AG09309 (cell line): ENCODE measurements at regions not wholly inside any gene's neighbourhood (a gene's known extent, or its start where the extent isn't known, plus 50 kb on each side); places are given as distances from the start of the nearest gene placed in this dataset.
"Not testable (repeated sequence)": the region's sequence is repeated elsewhere in the genome, so short reads cannot be mapped to it uniquely, and the experiment has no call there.

Source experiments
- DNase-seq: peaks from one replicate; pipeline ENCODE4 v3.0.0-alpha.2; 2010; ENCODE audit warnings: low read depth
- H3K4me3 ChIP-seq: 2 replicates; pipeline ENCODE4 v1.5.1; 2011; ENCODE audit warnings: mild to moderate bottlenecking, low read depth, low read length, moderate library complexity; ENCODE audit not compliant: control insufficient read depth
- TF ChIP-seq, protein P1 (sequence below): IDR thresholded peaks from 2 replicates; pipeline ENCODE4 v1.5.1; 2011; ENCODE audit warnings: mild to moderate bottlenecking, low read depth, low read length, inconsistent platforms; ENCODE audit not compliant: insufficient read depth, control insufficient read depth; ENCODE audit errors: missing control alignments

DNA sequence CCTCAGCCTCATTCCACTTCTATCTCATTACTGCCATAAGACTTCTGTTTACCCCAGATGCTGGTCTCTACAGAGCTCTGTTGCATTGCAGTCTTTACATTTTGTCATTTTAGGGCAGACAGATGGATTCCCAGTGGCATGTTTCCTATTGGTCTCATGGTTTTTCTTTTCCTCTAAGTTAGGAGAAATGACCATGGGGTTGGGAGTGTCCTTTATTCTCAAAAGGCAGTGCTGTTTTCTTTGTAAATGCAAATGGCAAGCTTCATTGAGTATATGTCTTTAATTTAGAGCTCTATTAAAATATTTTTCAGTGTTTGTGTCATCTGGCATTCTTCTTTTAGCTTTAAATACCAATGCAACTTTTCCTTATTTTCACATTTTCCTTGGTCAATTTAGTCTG, 57.0 kb downstream of the MSTN start:
- TF ChIP-seq, protein P1, sequence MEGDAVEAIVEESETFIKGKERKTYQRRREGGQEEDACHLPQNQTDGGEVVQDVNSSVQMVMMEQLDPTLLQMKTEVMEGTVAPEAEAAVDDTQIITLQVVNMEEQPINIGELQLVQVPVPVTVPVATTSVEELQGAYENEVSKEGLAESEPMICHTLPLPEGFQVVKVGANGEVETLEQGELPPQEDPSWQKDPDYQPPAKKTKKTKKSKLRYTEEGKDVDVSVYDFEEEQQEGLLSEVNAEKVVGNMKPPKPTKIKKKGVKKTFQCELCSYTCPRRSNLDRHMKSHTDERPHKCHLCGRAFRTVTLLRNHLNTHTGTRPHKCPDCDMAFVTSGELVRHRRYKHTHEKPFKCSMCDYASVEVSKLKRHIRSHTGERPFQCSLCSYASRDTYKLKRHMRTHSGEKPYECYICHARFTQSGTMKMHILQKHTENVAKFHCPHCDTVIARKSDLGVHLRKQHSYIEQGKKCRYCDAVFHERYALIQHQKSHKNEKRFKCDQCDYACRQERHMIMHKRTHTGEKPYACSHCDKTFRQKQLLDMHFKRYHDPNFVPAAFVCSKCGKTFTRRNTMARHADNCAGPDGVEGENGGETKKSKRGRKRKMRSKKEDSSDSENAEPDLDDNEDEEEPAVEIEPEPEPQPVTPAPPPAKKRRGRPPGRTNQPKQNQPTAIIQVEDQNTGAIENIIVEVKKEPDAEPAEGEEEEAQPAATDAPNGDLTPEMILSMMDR = no peak
- no peak for DNase-seq
- no peak overlapping the region for H3K4me3 ChIP-seq

DNA sequence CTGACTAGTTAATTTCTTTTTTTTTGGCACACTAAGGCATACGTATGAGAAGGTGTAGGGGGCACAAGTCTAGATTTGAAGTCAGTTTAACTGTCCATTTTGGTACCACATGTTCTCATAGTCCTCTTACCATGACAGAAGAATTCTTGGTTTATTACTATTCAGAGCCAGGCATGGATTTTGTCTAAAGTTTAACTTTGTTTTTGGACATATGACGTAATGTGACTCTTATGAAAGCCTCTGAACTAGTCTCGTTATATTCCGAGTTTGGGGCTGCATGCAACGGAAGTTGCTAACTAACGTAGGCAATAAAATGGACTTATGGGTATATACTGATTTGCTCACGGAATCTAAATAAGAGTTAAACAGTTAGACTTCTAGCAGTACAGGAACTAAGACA, 62.9 kb downstream of the MSTN start:
- H3K4me3 ChIP-seq = no peak overlapping the region
- TF ChIP-seq, protein P1 = no peak
- no peak for DNase-seq

- DNase-seq, H3K4me3 ChIP-seq: not testable (repeated sequence)
Measured at GRCh38 chr2:189998665-189999064, 63.9 kb downstream of the MSTN start.

DNA sequence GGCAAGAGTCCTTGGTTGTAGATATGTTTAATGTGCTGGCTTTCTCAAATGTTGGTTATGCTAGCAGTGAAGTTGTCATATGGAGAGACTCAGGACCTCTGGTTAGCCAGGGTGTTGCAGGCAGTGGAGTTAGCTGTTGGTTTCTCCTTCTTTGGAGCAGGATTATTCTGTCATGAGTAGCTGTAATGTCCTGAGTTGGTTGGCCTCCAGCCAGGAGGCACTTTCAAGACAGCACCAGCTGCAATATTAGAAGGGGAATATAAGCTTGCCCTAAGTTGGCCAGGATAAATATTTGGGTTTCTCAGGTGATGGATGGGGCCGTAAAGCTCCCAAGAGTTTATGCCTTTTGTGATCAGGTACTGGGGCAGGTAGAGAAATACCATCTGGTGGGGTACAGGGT, 65.5 kb downstream of the MSTN start:
- H3K4me3 ChIP-seq = no peak overlapping the region
- DNase-seq = no peak
- TF ChIP-seq, protein P1 = no peak

DNA sequence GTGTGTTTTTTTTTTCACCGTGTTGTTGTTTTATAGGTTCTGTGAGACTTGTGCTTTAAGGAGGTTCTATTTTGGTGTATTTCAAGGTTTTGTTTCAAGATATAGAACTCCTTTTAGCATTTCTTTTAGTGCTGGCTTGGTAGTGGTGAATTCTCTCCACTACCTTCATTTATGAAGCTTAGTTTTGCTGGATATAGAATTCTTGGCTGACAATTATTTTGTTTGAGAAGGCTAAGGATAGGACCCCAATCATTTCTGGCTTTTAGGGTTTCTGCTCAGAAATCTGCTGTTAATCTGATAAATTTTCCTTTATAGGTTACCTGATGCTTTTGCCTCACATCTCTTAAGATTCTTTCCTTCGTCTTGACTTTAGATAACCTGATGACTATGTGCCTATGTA, 66.8 kb downstream of the MSTN start:
- DNase-seq = no peak
- no peak overlapping the region for H3K4me3 ChIP-seq
- TF ChIP-seq, protein P1 = no peak

- TF ChIP-seq, protein P1 = peak; percentile 51
- no peak for DNase-seq
- no peak overlapping the region for H3K4me3 ChIP-seq
Measured at GRCh38 chr2:189982780-189983394, 79.6 kb downstream of the MSTN start.

DNA sequence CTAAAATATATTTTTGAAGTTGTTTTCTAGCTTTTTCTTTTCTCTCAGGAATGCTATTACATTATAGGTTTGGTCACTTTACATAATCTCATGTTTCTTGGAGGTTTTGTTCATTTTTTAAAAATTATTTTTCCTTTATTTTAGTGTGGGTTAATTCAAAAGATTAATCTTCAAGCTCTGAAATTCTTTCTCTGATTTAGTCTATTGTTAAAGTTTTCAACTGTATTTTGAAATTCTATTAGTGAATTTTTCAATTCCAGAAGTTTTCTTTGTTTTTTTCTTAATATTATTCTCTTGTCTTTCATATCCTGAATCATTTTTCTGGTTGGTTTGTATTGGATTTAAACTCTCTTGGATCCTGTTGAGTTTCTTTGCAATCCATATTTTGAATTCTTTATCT, 80.4 kb downstream of the MSTN start:
- no peak overlapping the region for H3K4me3 ChIP-seq
- no peak for DNase-seq
- TF ChIP-seq, protein P1 = no peak

DNA sequence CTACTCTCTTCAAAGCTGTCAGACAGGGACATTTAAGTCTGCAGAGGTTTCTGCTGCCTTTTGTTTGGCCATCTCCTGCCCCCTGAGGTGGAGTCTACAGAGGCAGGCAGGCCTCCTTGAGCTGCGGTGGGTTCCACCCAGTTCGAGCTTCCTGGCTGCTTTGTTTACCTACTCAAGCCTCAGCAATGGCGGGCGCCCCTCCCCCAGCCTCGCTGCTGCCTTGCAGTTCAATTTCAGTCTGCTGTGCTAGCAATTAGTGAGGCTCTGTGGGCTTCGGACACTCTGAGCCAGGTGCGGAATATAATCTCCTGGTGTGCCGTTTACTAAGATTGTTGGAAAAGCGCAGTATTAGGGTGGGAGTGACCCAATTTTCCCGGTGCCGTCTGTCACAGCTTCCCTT, 86.0 kb downstream of the MSTN start:
- H3K4me3 ChIP-seq, DNase-seq: not testable (repeated sequence)
